H9 (cell line): ENCODE measurements at regions not wholly inside any gene's neighbourhood (a gene's known extent, or its start where the extent isn't known, plus 50 kb on each side); places are given as distances from the start of the nearest gene placed in this dataset.

Source experiments
- DNase-seq: peaks from one replicate; pipeline ENCODE4 v3.0.0-alpha.2; 2017
- H2AFZ ChIP-seq: one replicate; pipeline ENCODE4 v1.6.1; 2013; ENCODE audit warnings: mild to moderate bottlenecking, low read length, control low read depth, moderate library complexity
- H2AK5ac ChIP-seq: 2 replicates; pipeline ENCODE4 v1.6.1; 2013; ENCODE audit warnings: low read length, control low read depth, mixed read lengths; ENCODE audit not compliant: insufficient read length
- H2BK120ac ChIP-seq: one replicate; pipeline ENCODE4 v1.6.1; 2013; ENCODE audit warnings: low read depth, mild to moderate bottlenecking, low read length, control low read depth, inconsistent platforms; ENCODE audit not compliant: poor library complexity, severe bottlenecking
- H2BK12ac ChIP-seq: 2 replicates; pipeline ENCODE4 v1.6.1; 2013; ENCODE audit warnings: low read length, control low read depth, mixed read lengths, low read depth; ENCODE audit not compliant: insufficient read length
- H2BK15ac ChIP-seq: 2 replicates; pipeline ENCODE4 v1.6.1; 2013; ENCODE audit warnings: low read depth, low read length, control low read depth
- H2BK20ac ChIP-seq: one replicate; pipeline ENCODE4 v1.6.1; 2013; ENCODE audit warnings: low read depth, mild to moderate bottlenecking, low read length, control low read depth, inconsistent platforms; ENCODE audit not compliant: poor library complexity, severe bottlenecking
- H2BK5ac ChIP-seq: 2 replicates; pipeline ENCODE4 v1.6.1; 2013; ENCODE audit warnings: low read length, control low read depth, mixed read lengths; ENCODE audit not compliant: insufficient read length
- H3K14ac ChIP-seq: 2 replicates; pipeline ENCODE4 v1.6.1; 2013; ENCODE audit warnings: low read length, control low read depth; ENCODE audit not compliant: insufficient read depth
- H3K18ac ChIP-seq: 2 replicates; pipeline ENCODE4 v1.6.1; 2013; ENCODE audit warnings: low read depth, mild to moderate bottlenecking, mixed read lengths, low read length, control low read depth; ENCODE audit not compliant: insufficient read length
- H3K23ac ChIP-seq: 2 replicates; pipeline ENCODE4 v1.6.1; 2013; ENCODE audit warnings: low read length, control low read depth, mixed read lengths, low read depth; ENCODE audit not compliant: insufficient read length
- H3K23me2 ChIP-seq: 2 replicates; pipeline ENCODE4 v1.6.1; 2013; ENCODE audit warnings: low read depth, mild to moderate bottlenecking, mixed read lengths, low read length, control low read depth; ENCODE audit not compliant: insufficient read length, poor library complexity, severe bottlenecking
- H3K27ac ChIP-seq: 2 replicates; pipeline ENCODE4 v1.5.1; 2013; ENCODE audit warnings: low read length, control low read depth, mixed read lengths, low read depth; ENCODE audit not compliant: insufficient read length
- H3K27me3 ChIP-seq: 2 replicates; pipeline ENCODE4 v1.6.1; 2013; ENCODE audit warnings: low read length, control low read depth, inconsistent platforms; ENCODE audit not compliant: insufficient read depth
- H3K4ac ChIP-seq: 2 replicates; pipeline ENCODE4 v1.6.1; 2013; ENCODE audit warnings: low read depth, mild to moderate bottlenecking, control low read depth, inconsistent platforms, low read length, moderate library complexity
- H3K4me1 ChIP-seq: 2 replicates; pipeline ENCODE4 v1.6.1; 2013; ENCODE audit warnings: low read length, control low read depth, inconsistent platforms; ENCODE audit not compliant: insufficient read depth
- H3K4me2 ChIP-seq: 2 replicates; pipeline ENCODE4 v1.6.1; 2013; ENCODE audit warnings: low read length, control low read depth, mixed read lengths; ENCODE audit not compliant: insufficient read length, insufficient read depth
- H3K56ac ChIP-seq: 2 replicates; pipeline ENCODE4 v1.6.1; 2013; ENCODE audit warnings: low read depth, mild to moderate bottlenecking, mixed read lengths, low read length, control low read depth; ENCODE audit not compliant: insufficient read length
- H3K79me1 ChIP-seq: 2 replicates; pipeline ENCODE4 v1.6.1; 2013; ENCODE audit warnings: low read depth, mild to moderate bottlenecking, moderate library complexity, low read length, control low read depth, inconsistent platforms; ENCODE audit not compliant: insufficient read depth, poor library complexity, severe bottlenecking
- H3K79me2 ChIP-seq: 2 replicates; pipeline ENCODE4 v1.6.1; 2013; ENCODE audit warnings: low read length, control low read depth, inconsistent platforms; ENCODE audit not compliant: insufficient read depth
- H3K9ac ChIP-seq: 2 replicates; pipeline ENCODE4 v1.6.1; 2013; ENCODE audit warnings: low read length, control low read depth, mixed read lengths; ENCODE audit not compliant: insufficient read length; ENCODE audit errors: extremely low read depth
- H3K9me3 ChIP-seq: one replicate; pipeline ENCODE4 v1.6.1; 2013; ENCODE audit warnings: low read depth, low read length, inconsistent platforms; ENCODE audit not compliant: control insufficient read depth
- H3T11ph ChIP-seq: one replicate; pipeline ENCODE4 v1.6.1; 2013; ENCODE audit warnings: mild to moderate bottlenecking, low read length, control low read depth, inconsistent platforms
- H4K20me1 ChIP-seq: one replicate; pipeline ENCODE4 v1.6.1; 2013; ENCODE audit not compliant: control insufficient read depth, insufficient read length, insufficient read depth
- H4K5ac ChIP-seq: 2 replicates; pipeline ENCODE4 v1.6.1; 2013; ENCODE audit warnings: low read depth, mild to moderate bottlenecking, mixed read lengths, low read length, control low read depth; ENCODE audit not compliant: insufficient read length
- H4K8ac ChIP-seq: replicated peaks from 2 replicates; pipeline ENCODE4 v1.6.1; 2013; ENCODE audit warnings: low read length, control low read depth, mixed read lengths, low read depth; ENCODE audit not compliant: insufficient read length
- H4K91ac ChIP-seq: 2 replicates; pipeline ENCODE4 v1.6.1; 2013; ENCODE audit warnings: low read depth, mild to moderate bottlenecking, moderate library complexity, mixed read lengths, low read length, control low read depth; ENCODE audit not compliant: insufficient read length
- H3K27ac Mint-ChIP-seq, 3 experiments: 2 replicates in 2 of 3; 3 replicates in 1 of 3; pipeline ENCODE4 v1.8.0; 2020 to 2021; ENCODE audit warnings: mixed read lengths in 3 of 3, mild to moderate bottlenecking in 1 of 3, moderate library complexity in 1 of 3
- H3K27me3 Mint-ChIP-seq: 2 replicates; pipeline ENCODE4 v1.8.0; 2021; ENCODE audit warnings: low read depth, mild to moderate bottlenecking, moderate library complexity, mixed read lengths
- H3K36me3 Mint-ChIP-seq, 3 experiments: 2 replicates in 2 of 3; 3 replicates in 1 of 3; pipeline ENCODE4 v1.8.0; 2020 to 2021; ENCODE audit warnings: low read depth in 3 of 3, mixed read lengths in 3 of 3; ENCODE audit not compliant: insufficient read depth in 1 of 3
- H3K4me1 Mint-ChIP-seq, 2 experiments: 2 replicates each; pipeline ENCODE4 v1.8.0; 2020; ENCODE audit warnings: mixed read lengths in 2 of 2
- H3K4me3 Mint-ChIP-seq, 2 experiments: 2 replicates in 1 of 2; 3 replicates in 1 of 2; pipeline ENCODE4 v1.8.0; 2020 to 2021; ENCODE audit warnings: mild to moderate bottlenecking in 2 of 2, mixed read lengths in 2 of 2, moderate library complexity in 1 of 2
- H3K9me3 Mint-ChIP-seq, 2 experiments: 2 replicates in 1 of 2; 3 replicates in 1 of 2; pipeline ENCODE4 v1.8.0; 2020; ENCODE audit warnings: mild to moderate bottlenecking in 2 of 2, mixed read lengths in 2 of 2, moderate library complexity in 1 of 2
- CTCF ChIP-seq: fragments of 200-600 bp; sonication (generic); conservative IDR thresholded peaks from 3 replicates; pipeline ENCODE4 v1.8.0; 2021; ENCODE audit warnings: antibody characterized with exemption, mild to moderate bottlenecking
- WGBS: extraction: QIAGEN DNeasy Blood & Tissue Kit; methylation state at CpG from one replicate; pipeline ENCODE4 v1.1.7; 2013; ENCODE audit warnings: missing lambda C conversion rate, low lambda C conversion rate, mixed read lengths; ENCODE audit not compliant: insufficient read length; ENCODE audit errors: extremely low coverage; 5-methylcytosine and 5-hydroxymethylcytosine counted together

- no peak overlapping the region for H2BK5ac ChIP-seq
- H2AFZ ChIP-seq: no peak overlapping the region
- H3K23ac ChIP-seq: no peak overlapping the region
- no peak overlapping the region for H3T11ph ChIP-seq
- no peak overlapping the region for H3K18ac ChIP-seq
- no peak overlapping the region for H3K9ac ChIP-seq
- H4K5ac ChIP-seq: no peak overlapping the region
- no peak overlapping the region for H2BK15ac ChIP-seq
- H3K4me1 ChIP-seq: no peaks in the 10 kb centered on the region
- H2BK120ac ChIP-seq: no peak overlapping the region
- H3K27ac ChIP-seq: no peak overlapping the region
- no peaks in the 10 kb centered on the region for H3K79me2 ChIP-seq
- H4K20me1 ChIP-seq: no peaks in the 10 kb centered on the region
- H3K36me3 Mint-ChIP-seq: no peaks in the 10 kb centered on the region
- no peaks in the 10 kb centered on the region for H3K9me3 Mint-ChIP-seq
- H3K4me3 Mint-ChIP-seq: no peak overlapping the region
- H3K27me3 Mint-ChIP-seq: no peaks in the 10 kb centered on the region
- no peaks in the 10 kb centered on the region for H3K9me3 ChIP-seq
- DNase-seq: no peak
- no peak overlapping the region for H3K4ac ChIP-seq
- H3K14ac ChIP-seq: no peak overlapping the region
- no peak overlapping the region for H2AK5ac ChIP-seq
- no peak overlapping the region for H4K8ac ChIP-seq
- H3K4me2 ChIP-seq: no peak overlapping the region
- no peak for TF ChIP-seq CTCF
- WGBS: no CpG with 5 or more reads among the region's 4 CpGs
- H3K23me2 ChIP-seq: no peaks in the 10 kb centered on the region
- H3K79me1 ChIP-seq: no peaks in the 10 kb centered on the region
- H2BK20ac ChIP-seq: no peak overlapping the region
- H3K27me3 ChIP-seq: no peaks in the 10 kb centered on the region
- H2BK12ac ChIP-seq: no peak overlapping the region
- H3K27ac Mint-ChIP-seq: no peak overlapping the region
- no peak overlapping the region for H3K56ac ChIP-seq
- no peak overlapping the region for H4K91ac ChIP-seq
- no peaks in the 10 kb centered on the region for H3K4me1 Mint-ChIP-seq
Measured at GRCh38 chr1:198887866-198888265, 249.0 kb downstream of the PTPRC start.
